ENCODE measurements at regions not wholly inside any gene's neighbourhood (a gene's known extent, or its start where the extent isn't known, plus 50 kb on each side); places are given as distances from the start of the nearest gene placed in this dataset.
A peak's percentile ranks its signal among the peaks of the same experiment; 100 is the strongest.

DNA sequence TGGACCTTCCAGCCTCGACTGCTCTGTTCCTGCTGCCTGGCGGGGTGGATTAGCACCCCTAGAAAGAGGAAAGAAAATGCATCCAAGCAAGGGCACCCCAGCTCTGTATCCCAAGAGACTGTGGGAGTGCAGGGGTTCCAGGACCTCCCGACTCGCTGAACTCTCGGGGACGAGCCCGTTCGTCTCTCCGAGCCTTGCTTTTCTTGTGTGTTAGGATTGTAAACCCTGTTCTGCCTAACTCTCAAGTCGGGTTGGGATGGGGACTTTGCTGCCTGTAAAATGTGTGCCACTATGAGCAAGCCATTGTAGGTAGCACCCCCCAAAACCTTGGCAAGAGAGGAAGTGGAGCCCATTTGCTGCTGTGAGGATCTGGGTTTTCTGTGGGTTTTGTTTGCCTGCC lies 73.2 kb upstream of the VRK1 start:
- no peak overlapping the region for H3K4ac ChIP-seq (ENCODE audit: low read depth, low read length)
- H3K27ac ChIP-seq (ENCODE audit: low read depth, low read length): no peak overlapping the region
- no peak overlapping the region for H3K18ac ChIP-seq (ENCODE audit: low read length)
- H3K4me1 ChIP-seq (ENCODE audit: control insufficient read depth, low read depth, low read length): no peaks in the 10 kb centered on the region
- no peak overlapping the region for H3K4me2 ChIP-seq (ENCODE audit: low read length)
- DNase-seq: no peak
- H4K5ac ChIP-seq (ENCODE audit: low read length): no peak overlapping the region
- H3K36me3 ChIP-seq (ENCODE audit: control insufficient read depth, insufficient read depth, low read length): no peaks in the 10 kb centered on the region
- H3K79me1 ChIP-seq (ENCODE audit: low read length): no peaks in the 10 kb centered on the region
- H3K23ac ChIP-seq (ENCODE audit: low read length): no peak overlapping the region
- no peak overlapping the region for H2AK5ac ChIP-seq (ENCODE audit: low read length)
- H2BK5ac ChIP-seq (ENCODE audit: low read length): no peak overlapping the region
- no peaks in the 10 kb centered on the region for H3K27me3 ChIP-seq (ENCODE audit: insufficient read depth, low read length, poor library complexity)
- H4K8ac ChIP-seq (ENCODE audit: low read depth, low read length): no peak overlapping the region
- no peak overlapping the region for H2BK15ac ChIP-seq (replicated peaks; ENCODE audit: low read depth)
- H2BK120ac ChIP-seq (ENCODE audit: low read depth, low read length): no peak overlapping the region
- WGBS (ENCODE audit: extremely low coverage, insufficient coverage, low lambda C conversion rate): no CpG with 5 or more reads among the region's 10 CpGs
- no peak overlapping the region for H3K4me3 ChIP-seq (ENCODE audit: low read length)
- no peak overlapping the region for H3K56ac ChIP-seq (ENCODE audit: low read length)
- H3K79me2 ChIP-seq (ENCODE audit: control insufficient read depth, insufficient read depth, low read length): no peaks in the 10 kb centered on the region
- H3K9ac ChIP-seq (ENCODE audit: low read length): no peak overlapping the region

DNA sequence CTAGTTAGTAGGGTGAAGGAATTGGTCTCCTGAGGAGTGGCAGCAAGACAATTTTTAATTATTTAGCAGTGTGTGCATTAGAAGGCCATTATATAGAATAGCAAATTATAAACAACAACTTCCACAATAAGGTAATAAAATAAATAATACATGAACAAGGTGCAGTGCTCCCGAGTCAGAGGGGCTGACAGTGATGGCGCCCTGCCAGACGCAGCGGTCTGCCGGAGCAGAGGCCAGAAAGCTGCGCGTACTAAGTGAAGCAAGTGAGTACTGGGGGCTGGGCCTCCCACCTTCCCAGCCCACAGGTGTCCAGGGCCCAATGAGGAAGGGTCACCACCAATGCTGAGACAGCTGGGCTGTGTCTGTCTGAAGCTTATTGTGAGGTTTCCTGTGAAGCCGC lies 72.0 kb upstream of the VRK1 start:
- no peak overlapping the region for H3K4ac ChIP-seq (ENCODE audit: low read depth, low read length)
- H3K27ac ChIP-seq (ENCODE audit: low read depth, low read length): no peak overlapping the region
- WGBS (ENCODE audit: extremely low coverage, insufficient coverage, low lambda C conversion rate): no CpG with 5 or more reads among the region's 8 CpGs
- no peaks in the 10 kb centered on the region for H3K79me1 ChIP-seq (ENCODE audit: low read length)
- H3K4me1 ChIP-seq (ENCODE audit: control insufficient read depth, low read depth, low read length): no peaks in the 10 kb centered on the region
- no peaks in the 10 kb centered on the region for H3K36me3 ChIP-seq (ENCODE audit: control insufficient read depth, insufficient read depth, low read length)
- H3K4me3 ChIP-seq (ENCODE audit: low read length): no peak overlapping the region
- H4K8ac ChIP-seq (ENCODE audit: low read depth, low read length): no peak overlapping the region
- H3K18ac ChIP-seq (ENCODE audit: low read length): no peak overlapping the region
- H2BK120ac ChIP-seq (ENCODE audit: low read depth, low read length): no peak overlapping the region
- no peak overlapping the region for H3K56ac ChIP-seq (ENCODE audit: low read length)
- no peaks in the 10 kb centered on the region for H3K27me3 ChIP-seq (ENCODE audit: insufficient read depth, low read length, poor library complexity)
- DNase-seq: no peak
- no peak overlapping the region for H2AK5ac ChIP-seq (ENCODE audit: low read length)
- no peak overlapping the region for H4K5ac ChIP-seq (ENCODE audit: low read length)
- H3K9ac ChIP-seq (ENCODE audit: low read length): no peak overlapping the region
- H3K79me2 ChIP-seq (ENCODE audit: control insufficient read depth, insufficient read depth, low read length): no peaks in the 10 kb centered on the region
- no peak overlapping the region for H3K4me2 ChIP-seq (ENCODE audit: low read length)
- no peak overlapping the region for H3K23ac ChIP-seq (ENCODE audit: low read length)
- no peak overlapping the region for H2BK5ac ChIP-seq (ENCODE audit: low read length)
- H2BK15ac ChIP-seq (replicated peaks; ENCODE audit: low read depth): no peak overlapping the region

DNA sequence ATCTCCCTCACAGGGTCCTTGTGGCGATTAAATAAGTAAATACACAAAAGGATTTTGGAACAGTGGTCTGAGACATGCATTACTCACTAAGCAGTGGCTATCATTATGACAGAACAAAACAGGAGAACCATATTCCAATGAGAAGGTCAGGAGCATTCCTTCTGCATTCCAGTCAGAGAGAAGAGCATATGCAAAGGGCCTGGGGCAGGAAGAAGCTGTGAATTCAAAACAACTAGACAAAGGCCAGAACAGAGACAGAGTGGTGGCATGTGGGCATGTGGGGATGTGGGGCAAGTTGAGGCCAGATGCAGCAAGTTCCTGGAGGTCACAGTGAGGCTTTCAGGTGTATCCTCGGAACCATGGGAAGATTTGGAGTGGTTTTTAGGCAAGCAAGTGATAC lies 70.1 kb upstream of the VRK1 start:
- Histone ChIP-seq H3K4me3 (ENCODE audit: low read length) (no peak overlapping the region), H2AK5ac (ENCODE audit: low read length) (no peak overlapping the region), H3K27ac (ENCODE audit: low read depth, low read length) (no peak overlapping the region), H3K18ac (ENCODE audit: low read length) (no peak overlapping the region), H2BK15ac (replicated peaks; ENCODE audit: low read depth) (no peak overlapping the region), H4K8ac (ENCODE audit: low read depth, low read length) (no peak overlapping the region), H3K23ac (ENCODE audit: low read length) (no peak overlapping the region), H3K79me2 (ENCODE audit: control insufficient read depth, insufficient read depth, low read length) (no peaks in the 10 kb centered on the region), H3K4ac (ENCODE audit: low read depth, low read length) (no peak overlapping the region), H3K4me1 (ENCODE audit: control insufficient read depth, low read depth, low read length) (no peaks in the 10 kb centered on the region), H3K36me3 (ENCODE audit: control insufficient read depth, insufficient read depth, low read length) (no peaks in the 10 kb centered on the region), H3K9ac (ENCODE audit: low read length) (no peak overlapping the region), H3K56ac (ENCODE audit: low read length) (no peak overlapping the region), H3K4me2 (ENCODE audit: low read length) (no peak overlapping the region), H2BK120ac (ENCODE audit: low read depth, low read length) (no peak overlapping the region), H3K79me1 (ENCODE audit: low read length) (no peaks in the 10 kb centered on the region), H2BK5ac (ENCODE audit: low read length) (no peak overlapping the region), H4K5ac (ENCODE audit: low read length) (no peak overlapping the region), H3K27me3 (ENCODE audit: insufficient read depth, low read length, poor library complexity) (no peaks in the 10 kb centered on the region)
- DNase-seq: peak; percentile 37
- no CpG with 5 or more reads among the region's 2 CpGs for WGBS (ENCODE audit: extremely low coverage, insufficient coverage, low lambda C conversion rate)

DNA sequence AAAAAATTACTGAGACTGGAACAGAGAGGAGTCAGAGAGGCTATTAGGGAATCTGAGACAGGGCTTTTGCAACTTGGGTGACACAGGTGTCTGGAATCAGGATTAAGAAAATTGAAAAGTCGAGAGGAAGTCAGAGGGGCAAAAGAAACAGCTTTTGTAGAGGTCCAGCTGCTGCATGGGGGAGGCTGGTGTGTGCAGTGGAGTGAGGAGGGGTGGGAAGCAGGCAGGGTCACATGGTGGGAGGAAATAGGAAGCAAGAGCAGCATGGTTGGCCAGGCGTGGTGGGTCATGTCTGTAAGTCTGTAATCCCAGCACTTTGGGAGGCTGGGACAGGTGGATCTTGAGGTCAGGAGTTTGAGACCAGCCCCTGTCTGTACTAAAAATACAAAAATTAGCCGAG lies 69.7 kb upstream of the VRK1 start:
- no peak overlapping the region for H2BK15ac ChIP-seq (replicated peaks; ENCODE audit: low read depth)
- H3K4me2 ChIP-seq (ENCODE audit: low read length): no peak overlapping the region
- no peaks in the 10 kb centered on the region for H3K36me3 ChIP-seq (ENCODE audit: control insufficient read depth, insufficient read depth, low read length)
- H3K4me3 ChIP-seq (ENCODE audit: low read length): no peak overlapping the region
- no peaks in the 10 kb centered on the region for H3K4me1 ChIP-seq (ENCODE audit: control insufficient read depth, low read depth, low read length)
- no peak overlapping the region for H3K9ac ChIP-seq (ENCODE audit: low read length)
- no peak overlapping the region for H2BK120ac ChIP-seq (ENCODE audit: low read depth, low read length)
- DNase-seq: no peak
- no peak overlapping the region for H4K5ac ChIP-seq (ENCODE audit: low read length)
- H3K56ac ChIP-seq (ENCODE audit: low read length): no peak overlapping the region
- no peak overlapping the region for H2BK5ac ChIP-seq (ENCODE audit: low read length)
- no peak overlapping the region for H4K8ac ChIP-seq (ENCODE audit: low read depth, low read length)
- no peaks in the 10 kb centered on the region for H3K79me1 ChIP-seq (ENCODE audit: low read length)
- no peak overlapping the region for H3K23ac ChIP-seq (ENCODE audit: low read length)
- H3K27me3 ChIP-seq (ENCODE audit: insufficient read depth, low read length, poor library complexity): no peaks in the 10 kb centered on the region
- no peak overlapping the region for H3K18ac ChIP-seq (ENCODE audit: low read length)
- no peak overlapping the region for H3K27ac ChIP-seq (ENCODE audit: low read depth, low read length)
- H2AK5ac ChIP-seq (ENCODE audit: low read length): no peak overlapping the region
- no CpG with 5 or more reads among the region's 3 CpGs for WGBS (ENCODE audit: extremely low coverage, insufficient coverage, low lambda C conversion rate)
- H3K79me2 ChIP-seq (ENCODE audit: control insufficient read depth, insufficient read depth, low read length): no peaks in the 10 kb centered on the region
- no peak overlapping the region for H3K4ac ChIP-seq (ENCODE audit: low read depth, low read length)

DNA sequence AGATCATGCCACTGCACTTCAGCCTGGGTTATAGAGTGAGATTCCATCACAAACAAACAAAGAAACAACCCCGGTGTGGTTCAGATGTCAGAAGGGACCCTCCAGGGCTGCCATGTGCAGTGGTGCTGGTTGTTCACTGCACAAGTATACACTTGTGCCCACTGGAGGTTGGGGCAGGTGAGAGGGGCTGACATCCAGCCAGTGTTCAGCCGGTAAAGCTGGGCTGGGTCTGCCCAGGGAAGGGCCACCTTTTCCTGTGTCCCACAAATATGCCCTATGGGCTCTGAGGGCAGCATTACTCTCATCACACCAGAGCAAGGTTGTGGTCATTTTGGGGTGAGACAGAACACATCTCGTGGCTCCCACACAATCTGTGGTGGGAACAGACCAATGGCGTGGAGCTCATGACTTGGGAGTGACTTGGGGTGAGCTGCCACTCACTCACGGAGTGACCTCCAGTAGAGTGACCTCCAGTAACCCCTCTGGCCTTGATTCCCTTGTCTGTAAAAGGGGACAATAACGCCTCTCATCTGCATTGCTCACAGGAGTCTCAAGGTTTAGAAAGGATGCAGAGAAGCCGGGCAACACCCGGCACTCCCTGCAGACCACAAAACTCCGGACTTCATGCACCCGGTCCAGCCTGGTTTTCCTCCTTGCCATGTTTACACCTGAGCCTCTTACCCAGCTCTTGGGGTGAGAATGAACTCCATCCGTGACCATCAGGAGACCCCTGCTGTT lies 69.0 kb upstream of the VRK1 start:
- no peak overlapping the region for H2BK120ac ChIP-seq (ENCODE audit: low read depth, low read length)
- H3K18ac ChIP-seq (ENCODE audit: low read length): no peak overlapping the region
- H3K9ac ChIP-seq (ENCODE audit: low read length): no peak overlapping the region
- no peaks in the 10 kb centered on the region for H3K4me1 ChIP-seq (ENCODE audit: control insufficient read depth, low read depth, low read length)
- H3K27me3 ChIP-seq (ENCODE audit: insufficient read depth, low read length, poor library complexity): no peaks in the 10 kb centered on the region
- H2AK5ac ChIP-seq (ENCODE audit: low read length): no peak overlapping the region
- H4K5ac ChIP-seq (ENCODE audit: low read length): no peak overlapping the region
- no peak overlapping the region for H3K56ac ChIP-seq (ENCODE audit: low read length)
- H3K27ac ChIP-seq (ENCODE audit: low read depth, low read length): no peak overlapping the region
- no peak overlapping the region for H3K4ac ChIP-seq (ENCODE audit: low read depth, low read length)
- H3K79me2 ChIP-seq (ENCODE audit: control insufficient read depth, insufficient read depth, low read length): no peaks in the 10 kb centered on the region
- no peak overlapping the region for H4K8ac ChIP-seq (ENCODE audit: low read depth, low read length)
- H2BK15ac ChIP-seq (replicated peaks; ENCODE audit: low read depth): no peak overlapping the region
- no peaks in the 10 kb centered on the region for H3K36me3 ChIP-seq (ENCODE audit: control insufficient read depth, insufficient read depth, low read length)
- no peak overlapping the region for H2BK5ac ChIP-seq (ENCODE audit: low read length)
- DNase-seq: no peak
- no peak overlapping the region for H3K23ac ChIP-seq (ENCODE audit: low read length)
- no peak overlapping the region for H3K4me3 ChIP-seq (ENCODE audit: low read length)
- WGBS (ENCODE audit: extremely low coverage, insufficient coverage, low lambda C conversion rate): no CpG with 5 or more reads among the region's 11 CpGs
- no peak overlapping the region for H3K4me2 ChIP-seq (ENCODE audit: low read length)
- no peaks in the 10 kb centered on the region for H3K79me1 ChIP-seq (ENCODE audit: low read length)

DNA sequence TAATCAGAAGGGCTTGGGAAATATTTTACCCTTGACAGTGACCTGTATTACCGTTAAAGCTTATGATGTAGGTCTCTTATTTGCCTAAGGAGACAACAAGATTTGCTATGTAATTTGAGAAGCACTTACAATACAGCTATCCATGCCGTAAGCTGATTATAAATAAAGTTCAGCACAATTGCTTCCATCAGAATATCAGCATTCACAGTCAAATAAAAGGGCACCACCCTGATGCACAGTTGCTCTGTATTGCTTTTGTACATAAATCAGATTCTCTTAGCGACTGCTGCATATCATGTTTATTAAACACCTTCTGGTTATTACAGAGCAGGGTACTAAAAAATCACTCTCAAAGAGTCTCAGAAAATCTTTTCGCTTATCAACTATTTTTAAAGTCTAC lies 67.3 kb upstream of the VRK1 start:
- no peak overlapping the region for H2BK120ac ChIP-seq (ENCODE audit: low read depth, low read length)

More for the DNA sequence above, 67.3 kb upstream of the VRK1 start:
- Histone ChIP-seq H3K4me2 (ENCODE audit: low read length) (no peak overlapping the region), H4K5ac (ENCODE audit: low read length) (no peak overlapping the region), H3K79me1 (ENCODE audit: low read length) (no peaks in the 10 kb centered on the region), H3K4ac (ENCODE audit: low read depth, low read length) (no peak overlapping the region), H3K23ac (ENCODE audit: low read length) (no peak overlapping the region), H3K27ac (ENCODE audit: low read depth, low read length) (no peak overlapping the region), H3K27me3 (ENCODE audit: insufficient read depth, low read length, poor library complexity) (no peaks in the 10 kb centered on the region), H3K36me3 (ENCODE audit: control insufficient read depth, insufficient read depth, low read length) (no peaks in the 10 kb centered on the region), H3K4me1 (ENCODE audit: control insufficient read depth, low read depth, low read length) (no peaks in the 10 kb centered on the region), H3K56ac (ENCODE audit: low read length) (no peak overlapping the region), H4K8ac (ENCODE audit: low read depth, low read length) (no peak overlapping the region), H2BK15ac (replicated peaks; ENCODE audit: low read depth) (no peak overlapping the region), H3K79me2 (ENCODE audit: control insufficient read depth, insufficient read depth, low read length) (no peaks in the 10 kb centered on the region), H3K4me3 (ENCODE audit: low read length) (no peak overlapping the region), H2BK5ac (ENCODE audit: low read length) (no peak overlapping the region), H2AK5ac (ENCODE audit: low read length) (no peak overlapping the region), H3K9ac (ENCODE audit: low read length) (no peak overlapping the region), H3K18ac (ENCODE audit: low read length) (no peak overlapping the region)
- DNase-seq: no peak
- no CpG with 5 or more reads among the region's 4 CpGs for WGBS (ENCODE audit: extremely low coverage, insufficient coverage, low lambda C conversion rate)
